ENCODE measurements at regions not wholly inside any gene's neighbourhood (a gene's known extent, or its start where the extent isn't known, plus 50 kb on each side); places are given as distances from the start of the nearest gene placed in this dataset.
"Not testable (repeated sequence)": the region's sequence is repeated elsewhere in the genome, so short reads cannot be mapped to it uniquely, and the experiment has no call there.

DNA sequence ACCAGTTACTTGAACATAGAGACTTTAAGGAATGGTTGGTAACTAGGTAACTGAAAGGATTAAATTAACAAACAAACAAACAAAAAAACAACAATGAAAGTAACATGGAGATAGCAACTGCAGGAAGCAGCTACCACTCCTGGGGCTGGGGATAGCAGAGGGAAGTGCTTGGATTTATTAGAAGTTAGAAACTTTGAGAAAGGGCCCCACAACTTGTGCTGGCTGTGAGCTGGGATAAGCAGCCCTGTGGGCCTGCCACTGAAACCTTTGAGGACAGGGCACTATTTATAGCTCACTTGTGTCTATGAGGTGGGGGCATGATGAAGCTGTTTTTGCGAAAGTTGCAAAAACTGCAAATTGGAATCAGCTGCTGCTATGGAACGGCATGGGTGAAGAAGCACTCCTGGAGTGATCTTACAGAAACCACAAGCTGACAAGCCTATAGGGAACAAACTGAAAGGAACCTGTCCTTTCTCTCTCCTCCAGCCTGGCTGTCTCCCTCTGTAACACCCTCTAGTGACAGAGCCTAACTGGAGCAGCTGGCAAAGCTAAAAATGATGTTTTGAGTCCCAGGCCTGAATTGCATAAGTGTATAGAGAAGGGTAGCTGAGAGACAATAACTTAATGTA, 91.4 kb upstream of the RANBP6 start:
- H3K4me3 ChIP-seq (replicated peaks; ENCODE audit: low read depth, low read length), result no peak overlapping the region
- TF ChIP-seq, protein P1, sequence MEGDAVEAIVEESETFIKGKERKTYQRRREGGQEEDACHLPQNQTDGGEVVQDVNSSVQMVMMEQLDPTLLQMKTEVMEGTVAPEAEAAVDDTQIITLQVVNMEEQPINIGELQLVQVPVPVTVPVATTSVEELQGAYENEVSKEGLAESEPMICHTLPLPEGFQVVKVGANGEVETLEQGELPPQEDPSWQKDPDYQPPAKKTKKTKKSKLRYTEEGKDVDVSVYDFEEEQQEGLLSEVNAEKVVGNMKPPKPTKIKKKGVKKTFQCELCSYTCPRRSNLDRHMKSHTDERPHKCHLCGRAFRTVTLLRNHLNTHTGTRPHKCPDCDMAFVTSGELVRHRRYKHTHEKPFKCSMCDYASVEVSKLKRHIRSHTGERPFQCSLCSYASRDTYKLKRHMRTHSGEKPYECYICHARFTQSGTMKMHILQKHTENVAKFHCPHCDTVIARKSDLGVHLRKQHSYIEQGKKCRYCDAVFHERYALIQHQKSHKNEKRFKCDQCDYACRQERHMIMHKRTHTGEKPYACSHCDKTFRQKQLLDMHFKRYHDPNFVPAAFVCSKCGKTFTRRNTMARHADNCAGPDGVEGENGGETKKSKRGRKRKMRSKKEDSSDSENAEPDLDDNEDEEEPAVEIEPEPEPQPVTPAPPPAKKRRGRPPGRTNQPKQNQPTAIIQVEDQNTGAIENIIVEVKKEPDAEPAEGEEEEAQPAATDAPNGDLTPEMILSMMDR (IDR thresholded peaks at IDR 0.05; ENCODE audit: low read depth, low read length, missing control alignments), result peak; percentile 41
- DNase-seq (ENCODE audit: extremely low read depth, low read depth), result peak; percentile 12

DNA sequence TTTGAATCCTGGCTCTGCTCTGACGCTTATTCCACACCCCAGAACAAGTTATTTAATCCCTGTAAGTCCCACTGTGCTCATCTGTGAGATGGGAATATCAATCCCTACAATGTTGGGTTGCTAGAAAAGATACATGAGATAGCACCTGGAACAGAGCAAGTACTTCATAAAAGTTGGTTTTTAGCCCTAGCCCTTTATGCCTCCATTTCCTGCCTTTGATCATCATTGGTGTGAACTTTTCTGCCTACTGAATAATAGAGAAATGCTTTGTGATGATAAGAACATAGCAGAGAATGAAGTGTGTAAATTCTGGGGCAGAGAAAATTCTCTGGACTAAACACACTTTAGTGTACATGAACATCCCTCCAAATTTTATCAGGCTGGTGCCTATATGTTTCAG, 90.3 kb upstream of the RANBP6 start:
- no peak for DNase-seq (ENCODE audit: extremely low read depth, low read depth)
- TF ChIP-seq, protein P1 (IDR thresholded peaks at IDR 0.05; ENCODE audit: low read depth, low read length, missing control alignments), result no peak
- no peak overlapping the region for H3K4me3 ChIP-seq (replicated peaks; ENCODE audit: low read depth, low read length)

DNA sequence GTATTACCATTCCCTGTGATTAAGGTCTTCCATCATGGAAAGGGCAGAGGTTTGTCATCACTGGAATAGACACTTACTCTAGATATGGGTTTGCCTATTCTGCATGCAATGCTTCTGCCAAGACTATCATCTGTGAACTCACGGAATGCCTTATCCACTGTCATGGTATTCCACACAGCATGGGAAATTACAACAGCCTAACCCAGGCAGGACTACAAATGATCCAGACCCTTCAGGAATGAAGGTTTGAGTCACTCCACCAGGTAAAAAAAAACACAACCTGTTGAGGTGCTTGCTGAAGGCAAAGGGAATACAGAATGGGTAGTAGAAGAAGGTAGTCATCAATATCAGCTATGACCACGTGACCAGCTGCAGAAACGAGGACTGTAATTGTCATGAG, 89.0 kb upstream of the RANBP6 start:
- not testable (repeated sequence) for DNase-seq (ENCODE audit: extremely low read depth, low read depth); H3K4me3 ChIP-seq (replicated peaks; ENCODE audit: low read depth, low read length)

DNA sequence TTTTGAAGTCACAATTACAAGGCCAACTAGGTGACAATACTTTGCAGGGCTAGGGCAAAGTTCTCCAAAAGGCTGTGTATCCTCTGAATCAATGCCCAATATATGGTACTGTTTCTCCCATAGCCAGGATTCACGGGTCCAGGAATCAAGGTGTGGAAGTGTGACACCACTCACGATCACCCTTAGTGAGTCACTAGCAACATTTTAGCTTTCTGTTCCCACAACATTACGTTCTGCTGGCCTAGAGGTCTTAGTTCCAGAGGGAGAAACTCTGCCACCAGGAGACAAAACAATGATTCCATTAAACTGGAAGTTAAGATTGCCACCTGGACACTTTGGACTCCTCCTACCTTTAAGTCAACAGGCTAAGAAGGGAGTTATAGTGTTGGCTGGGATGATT, 88.5 kb upstream of the RANBP6 start:
- DNase-seq (ENCODE audit: extremely low read depth, low read depth); H3K4me3 ChIP-seq (replicated peaks; ENCODE audit: low read depth, low read length): not testable (repeated sequence)

DNA sequence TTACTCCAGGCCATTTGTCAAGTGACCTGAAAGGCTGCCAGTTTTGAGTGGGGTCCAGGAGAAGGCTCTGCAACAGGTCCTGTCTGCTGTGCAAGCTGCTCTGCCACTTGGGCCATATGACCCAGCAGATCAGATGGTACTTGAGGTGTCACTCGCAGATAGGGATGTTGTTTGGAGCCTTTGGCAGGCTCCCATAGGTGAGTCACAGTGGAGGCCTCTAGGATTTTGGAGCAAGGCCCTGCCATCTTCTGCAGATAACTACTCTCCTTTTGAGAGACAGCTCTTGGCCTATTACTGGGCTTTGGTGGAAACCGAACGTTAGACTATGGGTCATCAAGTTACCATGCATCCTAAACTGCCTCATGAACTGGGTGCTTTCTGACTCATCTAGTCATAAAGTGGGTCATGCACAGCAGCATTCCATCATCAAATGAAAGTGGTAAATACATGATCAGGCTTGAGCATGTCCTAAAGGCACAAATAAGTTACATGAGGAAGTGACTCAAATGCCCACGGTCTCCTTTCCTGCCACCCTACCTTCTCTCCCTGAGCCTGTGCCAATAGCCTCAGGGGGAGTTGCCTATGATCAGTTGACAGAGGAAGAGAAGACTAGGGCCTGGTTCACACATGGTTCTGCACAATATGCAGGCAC, 87.0 kb upstream of the RANBP6 start:
- DNase-seq (ENCODE audit: extremely low read depth, low read depth); H3K4me3 ChIP-seq (replicated peaks; ENCODE audit: low read depth, low read length): not testable (repeated sequence)

DNA sequence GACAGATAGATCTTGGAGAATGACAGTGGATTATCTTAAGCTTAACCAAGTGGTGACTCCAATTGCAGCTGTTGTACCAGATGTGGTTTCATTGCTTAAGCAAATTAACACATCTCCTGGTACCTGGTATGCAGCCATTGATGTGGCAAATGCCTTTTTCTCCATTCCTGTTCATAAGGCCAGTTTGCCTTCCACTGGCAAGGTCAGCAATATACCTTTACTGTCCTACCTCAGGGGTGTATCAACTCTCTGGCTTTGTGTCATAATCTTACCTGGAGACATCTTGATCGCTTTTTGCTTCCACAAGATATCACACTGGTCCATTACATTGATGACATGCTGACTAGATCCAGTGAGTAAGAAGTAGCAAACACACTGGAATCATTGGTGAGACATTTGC, 86.3 kb upstream of the RANBP6 start:
- not testable (repeated sequence) for H3K4me3 ChIP-seq (replicated peaks; ENCODE audit: low read depth, low read length); DNase-seq (ENCODE audit: extremely low read depth, low read depth)

DNA sequence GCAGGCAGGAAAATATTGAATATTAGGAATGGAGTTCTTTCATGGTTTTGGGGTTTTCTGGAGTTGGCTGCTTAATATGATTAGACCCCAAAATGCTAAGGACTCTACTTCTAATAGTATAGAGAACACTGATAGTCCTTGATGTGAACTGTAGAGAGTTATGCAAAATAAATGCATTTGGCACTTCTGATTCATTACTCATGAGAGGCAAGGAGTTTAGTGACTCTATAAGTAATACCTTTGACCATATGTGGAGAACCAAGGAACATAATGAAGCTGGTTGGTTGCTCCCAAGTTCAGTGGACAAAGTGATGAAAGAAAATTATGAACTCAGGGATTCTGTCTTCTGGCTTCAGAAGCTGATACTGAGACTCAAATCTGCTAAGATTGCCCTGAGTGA, 83.9 kb upstream of the RANBP6 start:
- not testable (repeated sequence) for H3K4me3 ChIP-seq (replicated peaks; ENCODE audit: low read depth, low read length)

DNA sequence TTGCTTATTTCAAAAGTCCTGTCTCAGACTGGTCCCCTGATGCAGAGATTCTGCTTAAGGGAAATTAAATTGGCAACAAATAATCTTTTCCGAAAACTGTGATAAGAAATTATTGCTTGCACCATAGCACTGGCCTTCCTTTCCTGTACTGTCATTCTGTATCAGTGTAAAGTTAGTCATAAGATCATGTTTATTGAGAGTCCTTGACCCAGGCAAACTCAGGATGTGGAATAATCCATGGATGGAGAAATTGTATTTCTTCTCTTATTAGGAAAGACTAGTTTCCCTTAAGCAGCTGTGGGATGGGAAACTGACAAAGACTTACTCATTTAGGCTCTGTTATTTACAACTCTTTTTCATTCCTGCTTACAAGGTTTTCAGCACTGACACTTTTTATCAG, 83.0 kb upstream of the RANBP6 start:
- DNase-seq (ENCODE audit: extremely low read depth, low read depth), result no peak
- no peak overlapping the region for H3K4me3 ChIP-seq (replicated peaks; ENCODE audit: low read depth, low read length)
- TF ChIP-seq, protein P1 (IDR thresholded peaks at IDR 0.05; ENCODE audit: low read depth, low read length, missing control alignments), result no peak

More for the DNA sequence above, 83.9 kb upstream of the RANBP6 start:
- not testable (repeated sequence) for DNase-seq (ENCODE audit: extremely low read depth, low read depth)

DNA sequence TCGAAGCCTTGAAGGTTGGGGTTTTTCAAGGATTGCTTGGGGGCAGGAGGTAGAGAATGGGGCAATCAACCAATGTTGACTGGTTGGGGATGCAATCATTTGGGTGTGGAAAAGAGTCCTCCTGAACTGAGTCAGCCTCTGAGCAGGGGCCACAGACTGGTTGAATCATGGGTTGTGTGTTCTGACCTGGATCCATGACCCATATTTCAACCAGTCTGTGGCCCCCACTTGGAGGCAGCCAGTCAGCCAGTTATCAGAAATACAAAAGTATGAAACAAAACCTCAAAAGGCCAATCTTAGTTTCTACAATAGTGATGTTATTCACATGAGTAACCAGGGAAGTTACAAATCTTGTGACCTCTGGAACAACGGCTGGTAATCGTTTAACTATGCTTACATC, 81.4 kb upstream of the RANBP6 start:
- no peak overlapping the region for H3K4me3 ChIP-seq (replicated peaks; ENCODE audit: low read depth, low read length)
- DNase-seq (ENCODE audit: extremely low read depth, low read depth), result no peak
- TF ChIP-seq, protein P1 (IDR thresholded peaks at IDR 0.05; ENCODE audit: low read depth, low read length, missing control alignments), result no peak

Measured in HFF-Myc (cell line).